Caco-2 (cell line): ENCODE measurements at regions not wholly inside any gene's neighbourhood (a gene's known extent, or its start where the extent isn't known, plus 50 kb on each side); places are given as distances from the start of the nearest gene placed in this dataset.

ENCODE experiments used
- BruUV-seq: library from RNA; stranded (reverse); fragments of 400-500 nt; replicated peaks from 2 replicates; lab custom pipeline; 2021; lab: Mats Ljungman, UMichigan
- CTCF ChIA-PET: fragments of 300-600 bp; sonication (Branson Sonifier 250); formaldehyde crosslinking; loops from one replicate; lab custom pipeline; 2022; ENCODE audit warnings: antibody characterized with exemption; lab: Charles Lee
- POLR2A ChIA-PET: fragments of 300-600 bp; sonication (Branson Sonifier 250); formaldehyde crosslinking; loops from one replicate; lab custom pipeline; 2022; ENCODE audit warnings: antibody characterized with exemption; lab: Charles Lee
- DNase-seq, 2 experiments: peaks; one replicate each; pipeline versions ENCODE4 v3.0.0 to v3.0.0-alpha.2; 2020 to 2022
- H3K27me3 ChIP-seq: replicated peaks from 2 replicates; pipeline ENCODE4 v1.6.0; 2011; ENCODE audit warnings: low read length; ENCODE audit not compliant: control insufficient read depth, insufficient read depth
- H3K36me3 ChIP-seq: 2 replicates; pipeline ENCODE4 v1.5.1; 2011; ENCODE audit warnings: low read length; ENCODE audit not compliant: control insufficient read depth, insufficient read depth
- H3K4me1 ChIP-seq: fragments of 250-450 bp; sonication (Bioruptor Pico); 2 replicates; pipeline ENCODE4 v1.5.1; 2020; ENCODE audit warnings: mild to moderate bottlenecking
- H3K4me3 ChIP-seq: 2 replicates; pipeline ENCODE4 v1.5.1; 2011; ENCODE audit warnings: low read depth, mild to moderate bottlenecking, control low read depth, low read length
- H3K9me3 ChIP-seq: fragments of 250-450 bp; sonication (Bioruptor Pico); 2 replicates; pipeline ENCODE4 v1.5.1; 2020; ENCODE audit warnings: mild to moderate bottlenecking, moderate library complexity
- H3K27ac Mint-ChIP-seq: one replicate; pipeline ENCODE4 v1.8.0; 2022; ENCODE audit warnings: mixed read lengths; ENCODE audit not compliant: unreplicated experiment
- H3K27me3 Mint-ChIP-seq: one replicate; pipeline ENCODE4 v1.8.0; 2022; ENCODE audit warnings: mixed read lengths; ENCODE audit not compliant: insufficient read depth, unreplicated experiment
- H3K36me3 Mint-ChIP-seq: one replicate; pipeline ENCODE4 v1.8.0; 2022; ENCODE audit warnings: mild to moderate bottlenecking, mixed read lengths; ENCODE audit not compliant: insufficient read depth, unreplicated experiment
- H3K4me1 Mint-ChIP-seq: one replicate; pipeline ENCODE4 v1.8.0; 2022; ENCODE audit warnings: low read depth, mixed read lengths; ENCODE audit not compliant: unreplicated experiment
- H3K4me3 Mint-ChIP-seq: one replicate; pipeline ENCODE4 v1.8.0; 2022; ENCODE audit warnings: mild to moderate bottlenecking, moderate library complexity, mixed read lengths; ENCODE audit not compliant: unreplicated experiment
- H3K9me3 Mint-ChIP-seq: one replicate; pipeline ENCODE4 v1.8.0; 2022; ENCODE audit warnings: mixed read lengths; ENCODE audit not compliant: unreplicated experiment
- CTCF ChIP-seq, 2 experiments: fragments of 200-600 bp in 1 of 2; IDR thresholded peaks; 1 replicate in 1 of 2; 2 replicates in 1 of 2; pipeline versions ENCODE4 v1.5.1 to v1.8.0; 2011 to 2022; ENCODE audit warnings: antibody characterized with exemption in 1 of 2, control low read depth in 1 of 2, inconsistent platforms in 1 of 2, low read depth in 1 of 2, low read length in 1 of 2, mild to moderate bottlenecking in 1 of 2, moderate library complexity in 1 of 2; ENCODE audit not compliant: insufficient read depth in 1 of 2, severe bottlenecking in 1 of 2, unreplicated experiment in 1 of 2
- intact Hi-C: fragments of 100-400 bp; cut with micrococcal nuclease; formaldehyde crosslinking; loops from one replicate; pipeline ENCODE4 v1.10.0; 2022; ENCODE audit not compliant: unreplicated experiment

GRCh38 chr22:49483281-49483870 lies 344.3 kb downstream of the BRD1 start:
- peaks cover 7% of the 10 kb centered on the region for H3K4me1 Mint-ChIP-seq
- POLR2A ChIA-PET, result no interaction called here
- H3K4me1 ChIP-seq, result peaks cover 13% of the 10 kb centered on the region
- no peak for TF ChIP-seq CTCF (IDR thresholded peaks at IDR 0.05; ENCODE audit: insufficient read depth in 1 of 2, low read depth in 1 of 2, low read length in 1 of 2, severe bottlenecking in 1 of 2, unreplicated experiment in 1 of 2)
- H3K9me3 Mint-ChIP-seq, result no peaks in the 10 kb centered on the region
- CTCF ChIA-PET, result no interaction called here
- H3K27ac Mint-ChIP-seq, result no peak overlapping the region
- H3K36me3 ChIP-seq, result no peaks in the 10 kb centered on the region
- intact Hi-C loops, result loop anchor here (10.0 kb wide), 1 partner anchor 61 kb away; no protein-coding TSS in a partner anchor
- H3K9me3 ChIP-seq, result no peaks in the 10 kb centered on the region
- peaks cover 4% of the 10 kb centered on the region for H3K27me3 Mint-ChIP-seq
- H3K36me3 Mint-ChIP-seq, result no peaks in the 10 kb centered on the region
- BruUV-seq, result no TSS peak
- no peak overlapping the region for H3K4me3 Mint-ChIP-seq
- no peak for DNase-seq
- no peaks in the 10 kb centered on the region for H3K27me3 ChIP-seq
- H3K4me3 ChIP-seq, result no peak overlapping the region

- Histone ChIP-seq H3K4me3 (no peak overlapping the region), H3K27me3 (no peaks in the 10 kb centered on the region), H3K9me3 (no peaks in the 10 kb centered on the region), H3K36me3 (no peaks in the 10 kb centered on the region), H3K4me1 (peaks cover 8% of the 10 kb centered on the region; the same call in 1 of the 2 replicates)
- no peak for DNase-seq
- ChIA-PET CTCF (no interaction called here), POLR2A (no interaction called here)
- H3K27me3 Mint-ChIP-seq, result peaks cover 4% of the 10 kb centered on the region
- no peak for TF ChIP-seq CTCF (IDR thresholded peaks at IDR 0.05; ENCODE audit: insufficient read depth in 1 of 2, low read depth in 1 of 2, low read length in 1 of 2, severe bottlenecking in 1 of 2, unreplicated experiment in 1 of 2)
- no peaks in the 10 kb centered on the region for H3K36me3 Mint-ChIP-seq
- no peak overlapping the region for H3K27ac Mint-ChIP-seq
- intact Hi-C loops, result loop anchor here (10.0 kb wide), 1 partner anchor 62 kb away; no protein-coding TSS in a partner anchor
- H3K4me1 Mint-ChIP-seq, result peaks cover 4% of the 10 kb centered on the region
- no peak overlapping the region for H3K4me3 Mint-ChIP-seq
- no peaks in the 10 kb centered on the region for H3K9me3 Mint-ChIP-seq
- BruUV-seq, result no TSS peak
These were observed 344.9 kb downstream of the BRD1 start for GRCh38 chr22:49482811-49483210.

DNA sequence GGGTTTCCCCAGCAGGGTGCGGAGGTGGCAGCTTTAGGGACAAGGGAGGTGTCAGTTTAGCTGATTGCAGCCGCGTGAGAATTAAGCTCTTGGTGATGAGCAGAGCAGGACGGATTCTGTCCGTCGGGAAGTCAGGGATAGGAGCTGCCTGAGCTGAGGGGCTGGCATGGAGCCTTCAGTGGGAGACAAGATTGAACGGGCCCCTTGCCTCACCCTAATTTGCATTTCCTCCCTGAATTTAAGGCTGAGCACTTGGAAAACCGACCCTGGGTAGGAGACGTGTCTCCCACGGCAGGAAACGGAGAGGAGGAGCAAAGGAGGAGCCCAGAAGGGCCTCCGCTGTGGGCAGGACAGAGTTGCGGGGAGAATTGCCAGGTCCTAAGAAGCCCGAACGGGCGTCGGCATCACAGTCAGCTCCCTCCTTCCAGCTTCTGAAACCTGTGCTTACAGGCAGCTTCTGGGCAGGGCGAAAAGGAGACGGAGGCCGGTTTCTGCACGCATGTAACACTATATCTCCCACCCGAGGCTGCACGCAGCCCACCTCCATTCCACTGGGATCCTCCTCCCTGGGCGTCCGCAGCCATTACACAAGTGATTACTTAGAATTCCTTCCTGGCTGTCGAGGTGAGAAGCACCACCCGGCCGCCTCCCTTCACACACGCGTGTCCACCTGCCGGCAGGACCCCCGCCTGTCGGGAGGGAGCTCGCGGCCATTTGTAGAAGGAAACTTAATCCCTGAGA lies 345.8 kb downstream of the BRD1 start:
- Mint-ChIP-seq H3K4me3 (peak overlapping the region; percentile 61), H3K36me3 (no peaks in the 10 kb centered on the region), H3K27me3 (peaks cover 4% of the 10 kb centered on the region), H3K27ac (no peak overlapping the region), H3K9me3 (peaks cover 8% of the 10 kb centered on the region), H3K4me1 (no peaks in the 10 kb centered on the region)
- Histone ChIP-seq H3K4me3 (no peak overlapping the region), H3K4me1 (no peaks in the 10 kb centered on the region), H3K27me3 (no peaks in the 10 kb centered on the region), H3K9me3 (no peaks in the 10 kb centered on the region), H3K36me3 (no peaks in the 10 kb centered on the region)
- no TSS peak for BruUV-seq
- TF ChIP-seq CTCF (IDR thresholded peaks at IDR 0.05; ENCODE audit: insufficient read depth in 1 of 2, low read depth in 1 of 2, low read length in 1 of 2, severe bottlenecking in 1 of 2, unreplicated experiment in 1 of 2), result no peak
- intact Hi-C loops, result loop anchor here (10.0 kb wide), 1 partner anchor 63 kb away; no protein-coding TSS in a partner anchor
- POLR2A ChIA-PET, result no interaction called here
- CTCF ChIA-PET, result no interaction called here
- DNase-seq, result no peak
